ENCODE measurements at regions not wholly inside any gene's neighbourhood (a gene's known extent, or its start where the extent isn't known, plus 50 kb on each side); places are given as distances from the start of the nearest gene placed in this dataset.
"Not testable (repeated sequence)": the region's sequence is repeated elsewhere in the genome, so short reads cannot be mapped to it uniquely, and the experiment has no call there.

DNA sequence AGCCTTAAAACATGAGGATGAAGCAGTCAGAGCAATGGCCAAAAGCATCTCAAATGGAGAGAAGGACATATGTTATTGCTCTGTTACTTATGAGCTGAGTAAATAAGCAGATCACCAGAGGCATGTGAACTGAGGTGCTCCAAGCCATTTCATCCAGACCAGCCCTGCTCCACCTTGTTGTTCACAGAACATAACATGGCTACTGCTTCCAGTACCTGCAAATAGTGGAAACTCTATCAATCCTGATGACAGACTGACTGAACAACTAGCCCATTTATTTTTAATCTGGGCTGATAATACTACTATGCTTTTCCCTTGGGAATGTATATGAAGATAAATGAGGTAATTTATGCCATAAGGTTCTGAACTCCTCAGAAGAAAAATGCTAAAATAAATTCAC, 1164.7 kb downstream of the FAM181B start:
- TF ChIP-seq, protein P1, sequence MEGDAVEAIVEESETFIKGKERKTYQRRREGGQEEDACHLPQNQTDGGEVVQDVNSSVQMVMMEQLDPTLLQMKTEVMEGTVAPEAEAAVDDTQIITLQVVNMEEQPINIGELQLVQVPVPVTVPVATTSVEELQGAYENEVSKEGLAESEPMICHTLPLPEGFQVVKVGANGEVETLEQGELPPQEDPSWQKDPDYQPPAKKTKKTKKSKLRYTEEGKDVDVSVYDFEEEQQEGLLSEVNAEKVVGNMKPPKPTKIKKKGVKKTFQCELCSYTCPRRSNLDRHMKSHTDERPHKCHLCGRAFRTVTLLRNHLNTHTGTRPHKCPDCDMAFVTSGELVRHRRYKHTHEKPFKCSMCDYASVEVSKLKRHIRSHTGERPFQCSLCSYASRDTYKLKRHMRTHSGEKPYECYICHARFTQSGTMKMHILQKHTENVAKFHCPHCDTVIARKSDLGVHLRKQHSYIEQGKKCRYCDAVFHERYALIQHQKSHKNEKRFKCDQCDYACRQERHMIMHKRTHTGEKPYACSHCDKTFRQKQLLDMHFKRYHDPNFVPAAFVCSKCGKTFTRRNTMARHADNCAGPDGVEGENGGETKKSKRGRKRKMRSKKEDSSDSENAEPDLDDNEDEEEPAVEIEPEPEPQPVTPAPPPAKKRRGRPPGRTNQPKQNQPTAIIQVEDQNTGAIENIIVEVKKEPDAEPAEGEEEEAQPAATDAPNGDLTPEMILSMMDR (IDR thresholded peaks at IDR 0.05; ENCODE audit: extremely low read depth, insufficient read depth, missing control alignments) = no peak
- in situ Hi-C loops (cut with MboI; ENCODE audit: low pct_unique_long_range_greater_than_20kb, low sequenced_read_pairs, unreplicated experiment) = no loop called here
- no peak for DNase-seq (ENCODE audit: low spot score)

DNA sequence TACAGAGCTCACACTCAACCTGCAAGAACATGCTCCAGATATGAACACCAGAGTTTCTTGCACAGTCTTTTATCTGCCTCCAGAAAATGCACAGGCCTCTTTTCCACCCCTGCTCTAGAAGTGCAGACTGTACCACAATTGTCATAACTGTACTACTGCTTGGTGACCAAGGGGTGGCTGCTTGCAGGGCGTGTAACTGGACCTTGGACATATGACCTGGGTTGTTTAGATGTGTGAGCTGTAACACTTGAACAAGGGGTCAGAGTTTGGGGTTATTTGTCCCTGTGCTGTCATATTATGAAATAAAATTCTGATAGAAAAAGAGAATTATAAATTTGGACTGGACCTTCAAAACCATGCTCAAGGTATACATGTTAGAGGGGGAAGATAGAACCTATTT, 1185.5 kb downstream of the FAM181B start:
- TF ChIP-seq, protein P1 (IDR thresholded peaks at IDR 0.05; ENCODE audit: extremely low read depth, insufficient read depth, missing control alignments) = no peak
- in situ Hi-C loops (cut with MboI; ENCODE audit: low pct_unique_long_range_greater_than_20kb, low sequenced_read_pairs, unreplicated experiment) = no loop called here

DNA sequence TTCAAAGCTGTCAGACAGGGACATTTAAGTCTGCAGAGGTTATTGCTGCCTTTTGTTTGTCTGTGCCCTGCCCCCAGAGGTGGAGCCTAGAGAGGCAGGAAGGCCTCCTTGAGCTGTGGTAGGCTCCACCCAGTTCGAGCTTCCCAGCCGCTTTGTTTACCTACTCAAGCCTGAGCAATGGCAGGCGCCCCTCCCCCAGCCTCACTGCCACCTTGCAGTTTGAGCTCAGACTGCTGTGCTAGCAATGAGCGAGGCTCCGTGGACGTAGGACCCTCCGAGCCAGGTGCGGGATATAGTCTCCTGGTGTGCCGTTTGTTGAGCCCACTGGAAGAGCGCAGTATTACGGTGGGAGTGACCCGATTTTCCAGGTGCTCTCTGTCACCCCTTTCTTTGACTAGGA, 1193.9 kb downstream of the FAM181B start:
- DNase-seq (ENCODE audit: low spot score); in situ Hi-C loops (cut with MboI; ENCODE audit: low pct_unique_long_range_greater_than_20kb, low sequenced_read_pairs, unreplicated experiment): not testable (repeated sequence)

More for the DNA sequence above, 1185.5 kb downstream of the FAM181B start:
- no peak for DNase-seq (ENCODE audit: low spot score)

DNA sequence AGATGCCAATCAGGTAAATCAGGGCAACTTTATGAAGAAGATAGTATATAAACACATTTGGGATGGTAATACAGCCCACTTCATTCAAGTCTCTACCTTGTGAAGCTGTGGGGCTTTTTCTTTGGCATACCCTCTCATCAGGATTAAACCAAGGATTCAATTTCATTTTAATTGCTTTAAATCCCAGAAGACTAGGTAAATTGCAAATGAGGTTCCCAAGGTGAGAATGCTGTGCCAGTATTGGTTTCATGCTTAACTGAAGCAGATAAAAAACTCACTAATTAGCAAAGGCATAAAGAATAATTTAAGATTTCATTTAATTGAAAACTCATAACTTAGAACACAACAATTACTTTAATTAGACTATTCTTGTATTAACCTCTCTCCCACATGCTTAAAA, 1218.1 kb downstream of the FAM181B start:
- in situ Hi-C loops (cut with MboI; ENCODE audit: low pct_unique_long_range_greater_than_20kb, low sequenced_read_pairs, unreplicated experiment) = no loop called here
- TF ChIP-seq, protein P1 (IDR thresholded peaks at IDR 0.05; ENCODE audit: extremely low read depth, insufficient read depth, missing control alignments) = no peak
- no peak for DNase-seq (ENCODE audit: low spot score)

DNA sequence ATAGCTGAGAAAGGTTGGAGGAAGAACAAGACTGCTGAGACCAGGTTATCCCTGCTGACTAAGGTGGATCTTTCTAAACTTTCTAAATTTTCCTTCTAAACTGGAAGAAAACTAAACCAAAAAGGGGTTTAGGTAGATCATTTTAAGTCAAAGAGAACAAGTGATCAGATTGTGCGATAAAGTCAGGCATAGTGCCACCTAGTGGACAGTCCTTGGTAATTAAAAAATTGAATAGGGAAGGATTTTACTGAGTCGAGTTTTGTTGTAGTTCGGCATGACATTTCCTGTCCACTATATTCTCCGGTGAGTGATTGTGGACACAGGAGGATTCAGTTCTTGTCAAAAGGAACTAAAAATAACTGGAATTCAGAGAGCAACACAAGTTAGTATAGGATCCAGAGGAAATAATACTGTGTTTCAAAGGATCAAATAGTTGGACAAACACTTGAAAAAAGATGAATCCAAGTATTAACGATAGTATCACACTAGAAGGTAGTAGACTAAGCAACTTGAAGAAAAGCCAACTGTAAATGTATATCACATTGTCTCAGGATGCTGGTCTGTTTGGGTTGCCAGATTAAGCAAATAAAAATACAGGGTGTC, 1236.4 kb downstream of the FAM181B start:
- DNase-seq (ENCODE audit: low spot score) = peak; percentile 13
- TF ChIP-seq, protein P1 (IDR thresholded peaks at IDR 0.05; ENCODE audit: extremely low read depth, insufficient read depth, missing control alignments) = peak; percentile 68
- in situ Hi-C loops (cut with MboI; ENCODE audit: low pct_unique_long_range_greater_than_20kb, low sequenced_read_pairs, unreplicated experiment) = no loop called here

DNA sequence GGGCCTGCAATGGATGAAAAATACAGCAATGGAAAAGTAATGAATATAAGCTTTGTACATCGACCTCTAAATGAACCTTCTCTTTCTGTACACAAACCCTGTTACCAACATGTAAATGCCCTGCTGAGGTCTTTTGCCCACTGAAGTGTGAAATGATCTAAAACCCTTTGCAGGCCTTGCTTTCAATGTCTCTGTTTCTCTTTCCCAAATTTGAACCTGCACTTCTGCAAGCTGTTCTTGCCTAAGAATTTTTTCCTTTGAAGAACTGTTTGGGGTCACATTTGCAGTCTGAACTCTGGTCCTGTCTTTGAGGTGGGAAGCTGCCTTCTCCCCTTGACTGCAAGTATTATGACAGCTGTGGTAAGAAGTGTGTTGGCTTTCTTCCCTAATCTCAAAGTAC, 1237.1 kb downstream of the FAM181B start:
- no peak for DNase-seq (ENCODE audit: low spot score)
- TF ChIP-seq, protein P1 (IDR thresholded peaks at IDR 0.05; ENCODE audit: extremely low read depth, insufficient read depth, missing control alignments) = no peak
- in situ Hi-C loops (cut with MboI; ENCODE audit: low pct_unique_long_range_greater_than_20kb, low sequenced_read_pairs, unreplicated experiment) = no loop called here

DNA sequence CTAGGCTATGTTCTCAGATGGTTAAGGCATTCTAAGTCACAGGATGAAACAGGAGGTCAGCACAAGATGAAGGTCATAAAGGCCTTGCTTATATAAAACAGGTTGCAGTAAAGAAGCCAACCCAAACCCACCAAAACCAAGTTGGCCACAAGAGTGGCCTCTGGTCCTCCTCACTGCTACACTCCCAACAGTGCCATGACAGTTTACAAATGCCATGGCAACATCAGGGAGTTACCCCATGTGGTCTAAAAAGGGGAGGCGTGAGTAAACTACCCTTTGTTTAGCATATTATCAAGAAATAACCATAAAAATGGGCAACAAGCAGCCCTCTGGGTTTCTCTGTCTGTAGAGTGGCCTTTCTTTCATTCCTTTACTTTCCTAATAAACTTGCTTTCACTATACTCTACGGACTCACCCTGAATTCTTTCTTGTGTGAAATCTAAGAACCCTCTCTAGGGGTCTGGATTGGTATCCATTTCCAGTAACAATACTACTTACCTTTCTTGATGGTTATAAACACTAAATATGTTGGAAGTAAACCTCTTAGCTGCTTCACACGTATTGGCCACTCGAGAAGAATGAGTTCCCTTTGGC, 1237.9 kb downstream of the FAM181B start:
- TF ChIP-seq, protein P1 (IDR thresholded peaks at IDR 0.05; ENCODE audit: extremely low read depth, insufficient read depth, missing control alignments) = no peak
- DNase-seq (ENCODE audit: low spot score) = no peak
- in situ Hi-C loops (cut with MboI; ENCODE audit: low pct_unique_long_range_greater_than_20kb, low sequenced_read_pairs, unreplicated experiment) = no loop called here

Measured in GM13977 (cell line).